GM21576 (cell line): ENCODE measurements at regions not wholly inside any gene's neighbourhood (a gene's known extent, or its start where the extent isn't known, plus 50 kb on each side); places are given as distances from the start of the nearest gene placed in this dataset.

Experiments
- ATAC-seq: cut with Tn5 transposase; IDR thresholded peaks from one replicate; pipeline ENCODE4 v1.9.1; 2021; ENCODE audit warnings: mild to moderate bottlenecking, moderate library complexity; ENCODE audit not compliant: unreplicated experiment

- ATAC-seq: no peak
Measured at GRCh38 chr10:10617686-10618085, 400.0 kb upstream of the CELF2 start.

- no peak for ATAC-seq
Measured at GRCh38 chr10:10618139-10618538, 399.5 kb upstream of the CELF2 start.

- ATAC-seq: no peak
Measured at GRCh38 chr10:10623958-10624566, 393.6 kb upstream of the CELF2 start.

- ATAC-seq: no peak
Measured at GRCh38 chr10:10624567-10624962, 393.1 kb upstream of the CELF2 start.

GRCh38 chr10:10625491-10625890 lies 392.2 kb upstream of the CELF2 start:
- ATAC-seq: no peak

GRCh38 chr10:10626734-10627133 lies 390.9 kb upstream of the CELF2 start:
- no peak for ATAC-seq

- ATAC-seq: no peak
Measured at GRCh38 chr10:10627414-10627813, 390.3 kb upstream of the CELF2 start.

GRCh38 chr10:10629512-10629911 lies 388.2 kb upstream of the CELF2 start:
- ATAC-seq: no peak

- ATAC-seq: no peak
Measured at GRCh38 chr10:10630281-10630680, 387.4 kb upstream of the CELF2 start.

- no peak for ATAC-seq
Measured at GRCh38 chr10:10630782-10631181, 386.9 kb upstream of the CELF2 start.

- ATAC-seq: no peak
Measured at GRCh38 chr10:10642189-10642588, 375.5 kb upstream of the CELF2 start.

GRCh38 chr10:10642751-10643150 lies 374.9 kb upstream of the CELF2 start:
- no peak for ATAC-seq

GRCh38 chr10:10644008-10644646 lies 373.5 kb upstream of the CELF2 start:
- ATAC-seq: no peak

- no peak for ATAC-seq
Measured at GRCh38 chr10:10644676-10645385, 372.8 kb upstream of the CELF2 start.

- ATAC-seq: no peak
Measured at GRCh38 chr10:10647331-10647730, 370.3 kb upstream of the CELF2 start.

- ATAC-seq: no peak
Measured at GRCh38 chr10:10657139-10657760, 360.4 kb upstream of the CELF2 start.

- ATAC-seq: no peak
Measured at GRCh38 chr10:10658172-10658785, 359.4 kb upstream of the CELF2 start.

GRCh38 chr10:10660054-10660453 lies 357.6 kb upstream of the CELF2 start:
- no peak for ATAC-seq

GRCh38 chr10:10661176-10661575 lies 356.5 kb upstream of the CELF2 start:
- ATAC-seq: no peak

- no peak for ATAC-seq
Measured at GRCh38 chr10:10662716-10663408, 354.8 kb upstream of the CELF2 start.

- ATAC-seq: no peak
Measured at GRCh38 chr10:10663622-10664021, 354.1 kb upstream of the CELF2 start.
